HCT116 (cell line): ENCODE measurements at regions not wholly inside any gene's neighbourhood (a gene's known extent, or its start where the extent isn't known, plus 50 kb on each side); places are given as distances from the start of the nearest gene placed in this dataset.

Experiments used
- ATAC-seq: fragments of 200-7000 bp; cut with Tn5 transposase; 2 replicates; pipeline ENCODE4 v1.9.1; 2020; ENCODE audit warnings: mild to moderate bottlenecking, moderate library complexity
- BruUV-seq: library from RNA; stranded (reverse); fragments of 400-500 nt; replicated peaks from 2 replicates; lab custom pipeline; 2021; lab: Mats Ljungman, UMichigan
- CTCF ChIA-PET: fragments of 300-600 bp; sonication (Branson Sonifier 250); formaldehyde crosslinking; loops from one replicate; lab custom pipeline; 2021; ENCODE audit warnings: antibody characterized with exemption; lab: Charles Lee
- POLR2A ChIA-PET: fragments of 300-600, 350-600 bp; sonication (Branson Sonifier 250); formaldehyde crosslinking; loops from one replicate; lab custom pipeline; 2021; ENCODE audit warnings: antibody characterized with exemption; lab: Charles Lee
- RAD21 ChIA-PET, 2 experiments: fragments of 300-600 bp; sonication (Branson Sonifier 250); formaldehyde crosslinking; loops; one replicate each; lab custom pipeline; 2023; ENCODE audit warnings: low total read pairs in 2 of 2; ENCODE audit not compliant: uncharacterized antibody in 2 of 2, unreplicated experiment in 2 of 2, low non-redundant PET in 1 of 2; lab: Charles Lee
- DNase-seq: peaks from one replicate; pipeline ENCODE4 v3.0.0-alpha.2; 2010; ENCODE audit warnings: low read depth, low spot score
- H2AFZ ChIP-seq: fragments of 200-600 bp; shearing (Covaris generic), sonication (generic); 2 replicates; pipeline ENCODE4 v1.6.1; 2017; ENCODE audit warnings: low read depth, mixed run types, mixed read lengths, antibody characterized with exemption, low read length; ENCODE audit not compliant: poor library complexity, severe bottlenecking
- H3K27ac ChIP-seq: 2 replicates; pipeline ENCODE4 v1.5.1; 2012; ENCODE audit warnings: low read depth, low read length
- H3K27me3 ChIP-seq: fragments of 200-600 bp; sonication (generic); 2 replicates; pipeline ENCODE4 v1.6.1; 2016; ENCODE audit warnings: mixed run types, low read length, mixed read lengths; ENCODE audit not compliant: insufficient read depth
- H3K36me3 ChIP-seq, 2 experiments: fragments of 200-500 bp in 1 of 2; fragments of 200-600 bp in 1 of 2; sonication (Bioruptor generic) in 1 of 2; sonication (generic) in 1 of 2; 2 replicates each; pipeline versions ENCODE4 v1.5.1 to v1.6.1; 2014 to 2016; ENCODE audit warnings: low read length in 2 of 2, inconsistent platforms in 1 of 2, mixed read lengths in 1 of 2, mixed run types in 1 of 2; ENCODE audit not compliant: insufficient read depth in 2 of 2, control insufficient read depth in 1 of 2
- H3K4me1 ChIP-seq, 2 experiments: fragments of 200-600 bp in 1 of 2; sonication (generic) in 1 of 2; 2 replicates each; pipeline versions ENCODE4 v1.5.1 to v1.6.1; 2012 to 2017; ENCODE audit warnings: low read length in 2 of 2, inconsistent platforms in 1 of 2, mild to moderate bottlenecking in 1 of 2, mixed read lengths in 1 of 2, mixed run types in 1 of 2, moderate library complexity in 1 of 2; ENCODE audit not compliant: insufficient read depth in 2 of 2, control insufficient read depth in 1 of 2
- H3K4me2 ChIP-seq: fragments of 200-600 bp; sonication (generic); 2 replicates; pipeline ENCODE4 v1.6.1; 2017; ENCODE audit warnings: mixed run types, low read length, mixed read lengths
- H3K4me3 ChIP-seq, 2 experiments: fragments of 200-600 bp in 1 of 2; sonication (generic) in 1 of 2; replicated peaks in 1 of 2; 2 replicates each; pipeline ENCODE4 v1.5.1; 2011 to 2016; ENCODE audit warnings: low read length in 2 of 2, control low read depth in 1 of 2, low read depth in 1 of 2, mild to moderate bottlenecking in 1 of 2, mixed read lengths in 1 of 2, mixed run types in 1 of 2
- H3K79me2 ChIP-seq: fragments of 200-600 bp; sonication (generic); 2 replicates; pipeline ENCODE4 v1.6.1; 2017; ENCODE audit warnings: mild to moderate bottlenecking, mixed run types, low read length, moderate library complexity, mixed read lengths; ENCODE audit not compliant: insufficient read depth
- H3K9ac ChIP-seq: fragments of 200-600 bp; sonication (generic); 2 replicates; pipeline ENCODE4 v1.6.1; 2016; ENCODE audit warnings: low read length, mixed read lengths
- H3K9me2 ChIP-seq: fragments of 200-600 bp; sonication (generic), shearing (Covaris generic); 2 replicates; pipeline ENCODE4 v1.6.1; 2017; ENCODE audit warnings: mixed run types, mild to moderate bottlenecking, moderate library complexity; ENCODE audit not compliant: insufficient read depth
- H3K9me3 ChIP-seq, 2 experiments: fragments of 200-500 bp in 1 of 2; fragments of 200-600 bp in 1 of 2; sonication (Bioruptor generic) in 1 of 2; sonication (generic) in 1 of 2; 2 replicates each; pipeline ENCODE4 v1.6.1; 2014 to 2017; ENCODE audit warnings: low read length in 2 of 2, mixed read lengths in 2 of 2, inconsistent platforms in 1 of 2, low read depth in 1 of 2, mild to moderate bottlenecking in 1 of 2, mixed run types in 1 of 2, moderate library complexity in 1 of 2; ENCODE audit not compliant: control insufficient read depth in 1 of 2, insufficient read depth in 1 of 2
- H4K20me1 ChIP-seq: fragments of 200-600 bp; sonication (generic), shearing (Covaris generic); 2 replicates; pipeline ENCODE4 v1.6.1; 2017; ENCODE audit warnings: mixed run types, mild to moderate bottlenecking, moderate library complexity; ENCODE audit not compliant: insufficient read depth
- ATF3 ChIP-seq: IDR thresholded peaks from 2 replicates; pipeline ENCODE4 v1.6.1; 2012
- CEBPB ChIP-seq: IDR thresholded peaks from 2 replicates; pipeline ENCODE4 v1.6.1; 2012; ENCODE audit warnings: low read depth
- CTCF ChIP-seq, 3 experiments: fragments of 200-600 bp in 1 of 3; sonication (generic) in 1 of 3; IDR thresholded peaks in 2 of 3; conservative IDR thresholded peaks in 1 of 3; 2 replicates each; pipeline ENCODE4 v1.5.1; 2012 to 2017; ENCODE audit warnings: low read depth in 2 of 3, low read length in 2 of 3, antibody characterized with exemption in 1 of 3, borderline replicate concordance in 1 of 3, control low read depth in 1 of 3, mild to moderate bottlenecking in 1 of 3, mixed read lengths in 1 of 3, mixed run types in 1 of 3, moderate library complexity in 1 of 3; ENCODE audit not compliant: insufficient read depth in 1 of 3
- ELF1 ChIP-seq: IDR thresholded peaks from 2 replicates; pipeline ENCODE4 v1.6.1; 2012; ENCODE audit warnings: low read depth, borderline replicate concordance
- EZH2phosphoT487 ChIP-seq: fragments of 200-600 bp; IDR thresholded peaks from 2 replicates; pipeline ENCODE4 v1.6.1; 2018; ENCODE audit warnings: antibody characterized with exemption, borderline replicate concordance
- FOSL1 ChIP-seq: IDR thresholded peaks from 2 replicates; pipeline ENCODE4 v1.6.1; 2012; ENCODE audit warnings: low read depth
- JUND ChIP-seq: IDR thresholded peaks from 2 replicates; pipeline ENCODE4 v1.6.1; 2012
- POLR2A ChIP-seq: IDR thresholded peaks from 2 replicates; pipeline ENCODE4 v1.7.0; 2011; ENCODE audit warnings: borderline replicate concordance; ENCODE audit not compliant: insufficient read depth, insufficient read length; ENCODE audit errors: extremely low read depth
- POLR2AphosphoS5 ChIP-seq: IDR thresholded peaks from 2 replicates; pipeline ENCODE4 v1.6.1; 2011; ENCODE audit warnings: mild to moderate bottlenecking, low read depth, low read length, moderate library complexity
- RAD21 ChIP-seq: IDR thresholded peaks from 2 replicates; pipeline ENCODE4 v1.6.1; 2012; ENCODE audit warnings: low read depth, mild to moderate bottlenecking
- SP1 ChIP-seq: IDR thresholded peaks from 2 replicates; pipeline ENCODE4 v1.6.1; 2012; ENCODE audit warnings: low read depth
- TCF7L2 ChIP-seq: IDR thresholded peaks from 2 replicates; pipeline ENCODE4 v1.7.0; 2011; ENCODE audit warnings: borderline replicate concordance, inconsistent platforms; ENCODE audit not compliant: insufficient read depth, insufficient read length; ENCODE audit errors: extremely low read depth
- YY1 ChIP-seq: IDR thresholded peaks from 2 replicates; pipeline ENCODE4 v1.6.1; 2011; ENCODE audit warnings: low read length, low read depth, moderate library complexity, mild to moderate bottlenecking; ENCODE audit not compliant: insufficient replicate concordance; ENCODE audit errors: extremely low read depth
- ZFX ChIP-seq: fragments of 450-650 bp; IDR thresholded peaks from 2 replicates; pipeline ENCODE4 v1.6.1; 2017
- ZNF274 ChIP-seq: fragments of 200-500 bp; sonication (Bioruptor generic); IDR thresholded peaks from 2 replicates; pipeline ENCODE4 v1.6.1; 2014; ENCODE audit warnings: mild to moderate bottlenecking, low read depth, low read length, inconsistent platforms
- intact Hi-C: fragments of 100-400 bp; cut with micrococcal nuclease; formaldehyde crosslinking; loops from 2 replicates; pipeline ENCODE4 v1.10.0; 2022
- TF ChIP-seq, protein P1 (sequence below): IDR thresholded peaks from 2 replicates; pipeline ENCODE4 v1.6.1; 2012
- TF ChIP-seq, protein P2 (sequence below): IDR thresholded peaks from 2 replicates; pipeline ENCODE4 v1.6.1; 2011; ENCODE audit warnings: mild to moderate bottlenecking, low read length, moderate library complexity; ENCODE audit not compliant: insufficient replicate concordance; ENCODE audit errors: extremely low read depth

GRCh38 chr3:76550522-76551201, 489.2 kb upstream of the ROBO2 start:
- no peaks in the 10 kb centered on the region for H3K4me1 ChIP-seq
- H3K36me3 ChIP-seq: no peaks in the 10 kb centered on the region
- RAD21 ChIA-PET: no interaction called here
- H3K4me2 ChIP-seq: no peak overlapping the region
- POLR2A ChIA-PET: no interaction called here
- TF ChIP-seq SP1 (no peak), ELF1 (no peak), TCF7L2 (no peak), CEBPB (no peak)
- DNase-seq: no peak
- no TSS peak for BruUV-seq
- H2AFZ ChIP-seq: no peak overlapping the region
- peaks cover 13 to 14% of the 10 kb centered on the region in 2 experiments; a peak in 2 of 4 replicates for H3K9me3 ChIP-seq
- H3K27me3 ChIP-seq: no peaks in the 10 kb centered on the region
- CTCF ChIA-PET: no interaction called here
- no peak overlapping the region for H3K4me3 ChIP-seq
- H3K79me2 ChIP-seq: no peaks in the 10 kb centered on the region
- no peak overlapping the region for H3K9ac ChIP-seq
- no peaks in the 10 kb centered on the region for H4K20me1 ChIP-seq
- H3K9me2 ChIP-seq: no peaks in the 10 kb centered on the region
- intact Hi-C loops: no loop called here
- no peak for ATAC-seq
- no peak overlapping the region for H3K27ac ChIP-seq

DNA sequence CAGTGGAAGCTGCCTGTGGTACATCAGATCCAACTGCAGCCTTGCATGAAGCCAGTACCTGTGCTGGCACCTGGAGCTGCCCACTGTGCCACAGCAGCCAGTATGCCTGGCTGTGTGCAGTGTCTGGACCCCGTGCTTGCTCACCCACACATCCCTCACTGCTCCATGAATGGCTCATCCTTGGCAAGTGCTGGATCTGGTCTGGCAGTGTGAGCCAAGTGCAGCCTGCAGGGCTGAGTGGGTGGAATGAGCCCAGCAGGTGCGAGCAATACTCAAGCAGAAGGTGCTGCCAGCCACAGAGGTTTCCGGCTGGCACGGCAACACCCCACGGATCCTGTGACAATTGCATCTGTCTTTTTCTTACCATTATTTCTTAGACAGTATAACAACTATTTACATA, 488.2 kb upstream of the ROBO2 start:
- BruUV-seq: no TSS peak
- DNase-seq (no peak), ATAC-seq (no peak)
- Histone ChIP-seq H4K20me1 (no peaks in the 10 kb centered on the region), H3K27me3 (no peaks in the 10 kb centered on the region), H3K9me2 (no peaks in the 10 kb centered on the region), H3K79me2 (no peaks in the 10 kb centered on the region), H3K9me3 (peaks cover 8 to 13% of the 10 kb centered on the region in 2 experiments; a peak in 2 of 4 replicates), H3K4me3 (no peak overlapping the region), H3K4me1 (no peaks in the 10 kb centered on the region), H3K27ac (no peak overlapping the region), H2AFZ (no peak overlapping the region), H3K9ac (no peak overlapping the region), H3K4me2 (no peak overlapping the region), H3K36me3 (no peaks in the 10 kb centered on the region)
- ChIA-PET POLR2A (no interaction called here), CTCF (no interaction called here), RAD21 (no interaction called here)
- intact Hi-C loops: no loop called here
- TF ChIP-seq POLR2A (no peak), ZFX (no peak), JUND (no peak), RAD21 (no peak), CTCF (IDR thresholded peaks at IDR 0.05 in 2 of 3, conservative IDR thresholded peaks at IDR 0.05 in 1 of 3; ENCODE audit: borderline replicate concordance in 1 of 3, insufficient read depth in 1 of 3, low read depth in 2 of 3, low read length in 2 of 3) (no peak), EZH2phosphoT487 (no peak), FOSL1 (no peak), ATF3 (no peak), ZNF274 (no peak), POLR2AphosphoS5 (no peak), SP1 (no peak), YY1 (no peak)
- TF ChIP-seq, protein P1, sequence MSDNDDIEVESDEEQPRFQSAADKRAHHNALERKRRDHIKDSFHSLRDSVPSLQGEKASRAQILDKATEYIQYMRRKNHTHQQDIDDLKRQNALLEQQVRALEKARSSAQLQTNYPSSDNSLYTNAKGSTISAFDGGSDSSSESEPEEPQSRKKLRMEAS: no peak
- TF ChIP-seq, protein P2, sequence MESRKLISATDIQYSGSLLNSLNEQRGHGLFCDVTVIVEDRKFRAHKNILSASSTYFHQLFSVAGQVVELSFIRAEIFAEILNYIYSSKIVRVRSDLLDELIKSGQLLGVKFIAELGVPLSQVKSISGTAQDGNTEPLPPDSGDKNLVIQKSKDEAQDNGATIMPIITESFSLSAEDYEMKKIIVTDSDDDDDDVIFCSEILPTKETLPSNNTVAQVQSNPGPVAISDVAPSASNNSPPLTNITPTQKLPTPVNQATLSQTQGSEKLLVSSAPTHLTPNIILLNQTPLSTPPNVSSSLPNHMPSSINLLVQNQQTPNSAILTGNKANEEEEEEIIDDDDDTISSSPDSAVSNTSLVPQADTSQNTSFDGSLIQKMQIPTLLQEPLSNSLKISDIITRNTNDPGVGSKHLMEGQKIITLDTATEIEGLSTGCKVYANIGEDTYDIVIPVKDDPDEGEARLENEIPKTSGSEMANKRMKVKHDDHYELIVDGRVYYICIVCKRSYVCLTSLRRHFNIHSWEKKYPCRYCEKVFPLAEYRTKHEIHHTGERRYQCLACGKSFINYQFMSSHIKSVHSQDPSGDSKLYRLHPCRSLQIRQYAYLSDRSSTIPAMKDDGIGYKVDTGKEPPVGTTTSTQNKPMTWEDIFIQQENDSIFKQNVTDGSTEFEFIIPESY: no peak
